ENCODE measurements at regions not wholly inside any gene's neighbourhood (a gene's known extent, or its start where the extent isn't known, plus 50 kb on each side); places are given as distances from the start of the nearest gene placed in this dataset.

- Histone ChIP-seq H3K27me3 (no peaks in the 10 kb centered on the region), H2AFZ (no peak overlapping the region), H3K9me2 (replicated peaks; ENCODE audit: insufficient read depth) (no peaks in the 10 kb centered on the region), H3K9me3 (ENCODE audit: low read depth) (no peaks in the 10 kb centered on the region), H3K4me1 (ENCODE audit: insufficient read depth) (peaks cover 10% of the 10 kb centered on the region), H3K79me2 (no peaks in the 10 kb centered on the region), H4K20me1 (ENCODE audit: insufficient read depth, poor library complexity, severe bottlenecking) (no peaks in the 10 kb centered on the region), H3K4me3 (no peak overlapping the region), H3K27ac (no peak overlapping the region), H3K36me3 (replicated peaks; ENCODE audit: insufficient read depth, low read depth) (no peaks in the 10 kb centered on the region), H3K4me2 (peak overlapping the region; percentile 5)
- DNase-seq (ENCODE audit: low spot score): peak; percentile 19
- TF ChIP-seq EZH2 (IDR thresholded peaks at IDR 0.05; ENCODE audit: borderline replicate concordance) (no peak), CTCF (IDR thresholded peaks at IDR 0.05; ENCODE audit: poor library complexity) (peak; percentile 49)
- WGBS (ENCODE audit: low lambda C conversion rate, missing lambda C conversion rate): 67% methylated on average over 2 of the region's 2 CpGs
These were observed 126.4 kb downstream of the P2RY1 start for GRCh38 chr3:152961323-152961722.

GRCh38 chr3:152964911-152965609, 130.1 kb downstream of the P2RY1 start:
- Histone ChIP-seq H4K20me1 (ENCODE audit: insufficient read depth, poor library complexity, severe bottlenecking) (no peaks in the 10 kb centered on the region), H3K4me3 (no peak overlapping the region), H3K27ac (no peak overlapping the region), H3K9me2 (replicated peaks; ENCODE audit: insufficient read depth) (no peaks in the 10 kb centered on the region), H3K4me2 (no peak overlapping the region), H3K27me3 (no peaks in the 10 kb centered on the region), H3K9me3 (ENCODE audit: low read depth) (no peaks in the 10 kb centered on the region), H3K79me2 (no peaks in the 10 kb centered on the region), H3K36me3 (replicated peaks; ENCODE audit: insufficient read depth, low read depth) (no peaks in the 10 kb centered on the region), H2AFZ (no peak overlapping the region), H3K4me1 (ENCODE audit: insufficient read depth) (peaks cover 10% of the 10 kb centered on the region)
- no peak for TF ChIP-seq EZH2 (IDR thresholded peaks at IDR 0.05; ENCODE audit: borderline replicate concordance)
- no peak for TF ChIP-seq CTCF (IDR thresholded peaks at IDR 0.05; ENCODE audit: poor library complexity)
- TF ChIP-seq EZH2phosphoT487 (IDR thresholded peaks at IDR 0.05; ENCODE audit: low read depth, severe bottlenecking, unreplicated experiment): no peak
- DNase-seq (ENCODE audit: low spot score): no peak
- 63% methylated on average over 1 of the region's 1 CpG for WGBS (ENCODE audit: low lambda C conversion rate, missing lambda C conversion rate)

GRCh38 chr3:152968388-152969024, 133.6 kb downstream of the P2RY1 start:
- Histone ChIP-seq H3K36me3 (replicated peaks; ENCODE audit: insufficient read depth, low read depth) (no peaks in the 10 kb centered on the region), H3K27me3 (no peaks in the 10 kb centered on the region), H2AFZ (no peak overlapping the region), H3K79me2 (no peaks in the 10 kb centered on the region), H3K9me3 (ENCODE audit: low read depth) (no peaks in the 10 kb centered on the region), H3K4me2 (no peak overlapping the region), H3K27ac (no peak overlapping the region), H3K4me3 (no peak overlapping the region), H3K9me2 (replicated peaks; ENCODE audit: insufficient read depth) (no peaks in the 10 kb centered on the region), H3K4me1 (ENCODE audit: insufficient read depth) (no peaks in the 10 kb centered on the region), H4K20me1 (ENCODE audit: insufficient read depth, poor library complexity, severe bottlenecking) (no peaks in the 10 kb centered on the region)
- 67% methylated on average over 3 of the region's 3 CpGs for WGBS (ENCODE audit: low lambda C conversion rate, missing lambda C conversion rate)
- DNase-seq (ENCODE audit: low spot score): no peak
- no peak for TF ChIP-seq EZH2phosphoT487 (IDR thresholded peaks at IDR 0.05; ENCODE audit: low read depth, severe bottlenecking, unreplicated experiment)
- TF ChIP-seq CTCF (IDR thresholded peaks at IDR 0.05; ENCODE audit: poor library complexity): no peak
- TF ChIP-seq EZH2 (IDR thresholded peaks at IDR 0.05; ENCODE audit: borderline replicate concordance): no peak
